ENCODE measurements at regions not wholly inside any gene's neighbourhood (a gene's known extent, or its start where the extent isn't known, plus 50 kb on each side); places are given as distances from the start of the nearest gene placed in this dataset.
"Not testable (repeated sequence)": the region's sequence is repeated elsewhere in the genome, so short reads cannot be mapped to it uniquely, and the experiment has no call there.

DNA sequence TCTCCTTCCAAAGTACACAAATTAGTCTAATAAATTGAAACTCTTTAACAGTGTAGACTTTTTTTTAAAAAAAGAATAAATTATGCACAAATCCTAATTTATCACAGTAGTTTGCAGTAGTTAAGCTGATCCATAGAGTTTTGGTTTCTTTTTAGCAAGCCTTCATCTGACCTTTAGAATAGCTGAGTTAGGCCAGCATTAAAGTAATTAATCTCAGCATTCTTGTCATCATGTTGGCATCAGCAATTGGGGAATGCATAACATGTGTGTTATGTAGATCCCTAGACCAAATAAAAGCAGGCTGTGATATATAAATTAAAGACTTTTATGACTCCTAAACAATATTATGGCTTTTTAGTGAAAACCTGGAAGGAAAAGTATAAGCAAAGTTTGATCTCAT is 426.5 kb upstream of the PABPC4L start:
- ATAC-seq = no peak
- Histone ChIP-seq H3K4me1 (no peaks in the 10 kb centered on the region), H3K36me3 (no peaks in the 10 kb centered on the region), H3K27me3 (no peaks in the 10 kb centered on the region), H3K4me3 (no peak overlapping the region), H3K27ac (no peak overlapping the region), H3K9me3 (no peaks in the 10 kb centered on the region)
- intact Hi-C loops (cut with DNase I; ENCODE audit: low total_unique reads) (no loop called here), in situ Hi-C loops (cut with MboI; ENCODE audit: low sequenced_read_pairs in 4 of 4) (no loop called here)
- no peak for DNase-seq
- TF ChIP-seq POLR2A (IDR thresholded peaks at IDR 0.05) = no peak
- TF ChIP-seq, protein P1, sequence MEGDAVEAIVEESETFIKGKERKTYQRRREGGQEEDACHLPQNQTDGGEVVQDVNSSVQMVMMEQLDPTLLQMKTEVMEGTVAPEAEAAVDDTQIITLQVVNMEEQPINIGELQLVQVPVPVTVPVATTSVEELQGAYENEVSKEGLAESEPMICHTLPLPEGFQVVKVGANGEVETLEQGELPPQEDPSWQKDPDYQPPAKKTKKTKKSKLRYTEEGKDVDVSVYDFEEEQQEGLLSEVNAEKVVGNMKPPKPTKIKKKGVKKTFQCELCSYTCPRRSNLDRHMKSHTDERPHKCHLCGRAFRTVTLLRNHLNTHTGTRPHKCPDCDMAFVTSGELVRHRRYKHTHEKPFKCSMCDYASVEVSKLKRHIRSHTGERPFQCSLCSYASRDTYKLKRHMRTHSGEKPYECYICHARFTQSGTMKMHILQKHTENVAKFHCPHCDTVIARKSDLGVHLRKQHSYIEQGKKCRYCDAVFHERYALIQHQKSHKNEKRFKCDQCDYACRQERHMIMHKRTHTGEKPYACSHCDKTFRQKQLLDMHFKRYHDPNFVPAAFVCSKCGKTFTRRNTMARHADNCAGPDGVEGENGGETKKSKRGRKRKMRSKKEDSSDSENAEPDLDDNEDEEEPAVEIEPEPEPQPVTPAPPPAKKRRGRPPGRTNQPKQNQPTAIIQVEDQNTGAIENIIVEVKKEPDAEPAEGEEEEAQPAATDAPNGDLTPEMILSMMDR (IDR thresholded peaks at IDR 0.05 in 4 of 5, conservative IDR thresholded peaks at IDR 0.05 in 1 of 5) = no peak

GRCh38 chr4:134627366-134627765 is 425.8 kb upstream of the PABPC4L start:
- Histone ChIP-seq H3K4me3 (no peak overlapping the region), H3K9me3 (no peaks in the 10 kb centered on the region), H3K4me1 (no peaks in the 10 kb centered on the region), H3K27me3 (no peaks in the 10 kb centered on the region), H3K36me3 (no peaks in the 10 kb centered on the region), H3K27ac (no peak overlapping the region)
- in situ Hi-C loops (cut with MboI; ENCODE audit: low sequenced_read_pairs in 4 of 4) (no loop called here), intact Hi-C loops (cut with DNase I; ENCODE audit: low total_unique reads) (no loop called here)
- ATAC-seq (no peak), DNase-seq (no peak)
- TF ChIP-seq POLR2A (IDR thresholded peaks at IDR 0.05) = no peak
- TF ChIP-seq, protein P1 (IDR thresholded peaks at IDR 0.05 in 4 of 5, conservative IDR thresholded peaks at IDR 0.05 in 1 of 5) = no peak

- H3K27me3 ChIP-seq = no peaks in the 10 kb centered on the region
- DNase-seq = no peak
- TF ChIP-seq POLR2A (IDR thresholded peaks at IDR 0.05) = no peak
- TF ChIP-seq, protein P1 (IDR thresholded peaks at IDR 0.05 in 4 of 5, conservative IDR thresholded peaks at IDR 0.05 in 1 of 5) = no peak
- in situ Hi-C loops (cut with MboI; ENCODE audit: low sequenced_read_pairs in 4 of 4) = no loop called here
- H3K4me1 ChIP-seq = no peaks in the 10 kb centered on the region
- no peaks in the 10 kb centered on the region for H3K36me3 ChIP-seq
- no peaks in the 10 kb centered on the region for H3K9me3 ChIP-seq
- ATAC-seq = no peak
- no peak overlapping the region for H3K4me3 ChIP-seq
- H3K27ac ChIP-seq = no peak overlapping the region
- intact Hi-C loops (cut with DNase I; ENCODE audit: low total_unique reads) = no loop called here
Observed at GRCh38 chr4:134624365-134624764, 422.8 kb upstream of the PABPC4L start.

GRCh38 chr4:134622626-134623575 is 421.3 kb upstream of the PABPC4L start:
- ATAC-seq; in situ Hi-C loops (cut with MboI; ENCODE audit: low sequenced_read_pairs in 4 of 4); intact Hi-C loops (cut with DNase I; ENCODE audit: low total_unique reads); H3K36me3 ChIP-seq; H3K4me1 ChIP-seq; H3K27ac ChIP-seq; H3K27me3 ChIP-seq; H3K9me3 ChIP-seq; H3K4me3 ChIP-seq; DNase-seq: not testable (repeated sequence)

DNA sequence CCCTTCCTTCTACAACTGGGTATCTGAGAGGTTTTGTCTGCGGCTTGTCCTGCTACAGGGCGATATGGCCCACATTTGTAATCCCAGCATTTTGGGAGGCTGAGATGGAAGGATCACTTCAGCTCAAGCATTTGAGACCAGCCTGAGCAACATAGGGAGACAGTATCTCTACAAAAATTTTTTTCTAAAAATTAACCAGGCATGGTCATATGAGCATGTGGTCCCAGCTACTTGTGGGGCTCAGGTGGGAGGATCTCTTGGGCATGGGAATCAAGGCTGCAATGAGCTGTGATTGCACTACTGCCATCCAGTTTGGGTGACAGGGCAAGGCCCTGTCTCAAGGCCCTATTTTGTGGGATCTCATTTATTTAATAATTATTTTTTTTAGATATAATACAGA is 420.6 kb upstream of the PABPC4L start:
- Histone ChIP-seq H3K9me3 (no peaks in the 10 kb centered on the region), H3K27ac (no peak overlapping the region), H3K36me3 (no peaks in the 10 kb centered on the region), H3K27me3 (no peaks in the 10 kb centered on the region), H3K4me1 (no peaks in the 10 kb centered on the region), H3K4me3 (no peak overlapping the region)
- in situ Hi-C loops (cut with MboI; ENCODE audit: low sequenced_read_pairs in 4 of 4) = no loop called here
- intact Hi-C loops (cut with DNase I; ENCODE audit: low total_unique reads) = no loop called here
- no peak for DNase-seq
- TF ChIP-seq, protein P1 (IDR thresholded peaks at IDR 0.05 in 4 of 5, conservative IDR thresholded peaks at IDR 0.05 in 1 of 5) = no peak
- no peak for TF ChIP-seq POLR2A (IDR thresholded peaks at IDR 0.05)
- ATAC-seq = no peak

GRCh38 chr4:134621715-134622114 is 420.1 kb upstream of the PABPC4L start:
- H3K9me3 ChIP-seq; ATAC-seq; DNase-seq; H3K4me1 ChIP-seq; H3K4me3 ChIP-seq; H3K27me3 ChIP-seq; in situ Hi-C loops (cut with MboI; ENCODE audit: low sequenced_read_pairs in 4 of 4); intact Hi-C loops (cut with DNase I; ENCODE audit: low total_unique reads); H3K27ac ChIP-seq; H3K36me3 ChIP-seq: not testable (repeated sequence)

Data from gastrocnemius medialis (tissue), 4 donors.